Mesenchymal stem cell (in vitro differentiated cells and primary cell): ENCODE measurements at regions not wholly inside any gene's neighbourhood (a gene's known extent, or its start where the extent isn't known, plus 50 kb on each side); places are given as distances from the start of the nearest gene placed in this dataset.

Experiments
- DNase-seq: peaks from one replicate; pipeline ENCODE4 v3.0.0-alpha.2; 2013
- H2AFZ ChIP-seq: one replicate; pipeline ENCODE4 v1.6.1; 2013; ENCODE audit warnings: low read depth, mild to moderate bottlenecking, control low read depth, inconsistent platforms, low read length, moderate library complexity
- H2AK5ac ChIP-seq: 2 replicates; pipeline ENCODE4 v1.6.1; 2013; ENCODE audit warnings: low read length, moderate library complexity, mild to moderate bottlenecking, inconsistent platforms; ENCODE audit not compliant: severe bottlenecking
- H2BK120ac ChIP-seq: one replicate; pipeline ENCODE4 v1.6.1; 2013; ENCODE audit warnings: low read depth, mild to moderate bottlenecking, inconsistent platforms, low read length, moderate library complexity
- H2BK12ac ChIP-seq, 2 experiments: one replicate each; pipeline ENCODE4 v1.6.1; 2013; ENCODE audit warnings: inconsistent platforms in 2 of 2, low read length in 2 of 2, mild to moderate bottlenecking in 2 of 2, moderate library complexity in 2 of 2, control low read depth in 1 of 2
- H2BK15ac ChIP-seq: one replicate; pipeline ENCODE4 v1.6.1; 2013; ENCODE audit warnings: mild to moderate bottlenecking, low read depth, inconsistent platforms; ENCODE audit not compliant: poor library complexity, severe bottlenecking
- H2BK5ac ChIP-seq: 2 replicates; pipeline ENCODE4 v1.6.1; 2013; ENCODE audit warnings: low read depth, mild to moderate bottlenecking, low read length, control low read depth, inconsistent platforms; ENCODE audit not compliant: poor library complexity, severe bottlenecking
- H3K14ac ChIP-seq, 2 experiments: one replicate each; pipeline ENCODE4 v1.6.1; 2013; ENCODE audit warnings: inconsistent platforms in 2 of 2, low read length in 2 of 2, control low read depth in 1 of 2, mild to moderate bottlenecking in 1 of 2, moderate library complexity in 1 of 2
- H3K18ac ChIP-seq, 2 experiments: one replicate each; pipeline ENCODE4 v1.6.1; 2013; ENCODE audit warnings: inconsistent platforms in 2 of 2, low read length in 2 of 2, control low read depth in 1 of 2, low read depth in 1 of 2, mild to moderate bottlenecking in 1 of 2
- H3K23ac ChIP-seq, 2 experiments: one replicate each; pipeline ENCODE4 v1.6.1; 2013; ENCODE audit warnings: inconsistent platforms in 2 of 2, low read length in 2 of 2, mild to moderate bottlenecking in 2 of 2, moderate library complexity in 2 of 2, control low read depth in 1 of 2
- H3K27ac ChIP-seq: 2 replicates; pipeline ENCODE4 v1.5.1; 2013; ENCODE audit warnings: mild to moderate bottlenecking, moderate library complexity, low read length, control low read depth, inconsistent platforms; ENCODE audit not compliant: poor library complexity, severe bottlenecking
- H3K27me3 ChIP-seq, 2 experiments: 2 replicates each; pipeline versions ENCODE4 v1.6.1 to v1.7.0; 2013; ENCODE audit warnings: low read length in 2 of 2, mild to moderate bottlenecking in 2 of 2, moderate library complexity in 2 of 2, control low read depth in 1 of 2, inconsistent platforms in 1 of 2; ENCODE audit not compliant: control insufficient read depth in 1 of 2, insufficient read depth in 1 of 2
- H3K36me3 ChIP-seq, 2 experiments: 2 replicates each; pipeline versions ENCODE4 v1.6.1 to v1.7.0; 2013; ENCODE audit warnings: low read length in 2 of 2, control low read depth in 1 of 2, inconsistent platforms in 1 of 2, low read depth in 1 of 2, mild to moderate bottlenecking in 1 of 2; ENCODE audit not compliant: insufficient read depth in 2 of 2, control insufficient read depth in 1 of 2
- H3K4ac ChIP-seq, 2 experiments: one replicate each; pipeline ENCODE4 v1.6.1; 2013; ENCODE audit warnings: inconsistent platforms in 2 of 2, low read length in 2 of 2, mild to moderate bottlenecking in 2 of 2, moderate library complexity in 2 of 2, control low read depth in 1 of 2, low read depth in 1 of 2
- H3K4me1 ChIP-seq: 2 replicates; pipeline ENCODE4 v1.6.1; 2013; ENCODE audit warnings: low read depth, low read length, control low read depth; ENCODE audit not compliant: control insufficient read depth, insufficient read depth
- H3K4me2 ChIP-seq: 2 replicates; pipeline ENCODE4 v1.6.1; 2013; ENCODE audit warnings: low read length, mild to moderate bottlenecking, inconsistent platforms; ENCODE audit not compliant: poor library complexity, severe bottlenecking
- H3K4me3 ChIP-seq, 2 experiments: 2 replicates each; pipeline versions ENCODE4 v1.5.1 to v1.7.0; 2013; ENCODE audit warnings: low read length in 2 of 2, mild to moderate bottlenecking in 2 of 2, control low read depth in 1 of 2, low read depth in 1 of 2; ENCODE audit not compliant: insufficient read depth in 1 of 2
- H3K79me1 ChIP-seq: replicated peaks from 2 replicates; pipeline ENCODE4 v1.6.1; 2013; ENCODE audit warnings: mild to moderate bottlenecking, control low read depth, low read length, inconsistent platforms; ENCODE audit not compliant: poor library complexity, severe bottlenecking
- H3K9ac ChIP-seq: 2 replicates; pipeline ENCODE4 v1.7.0; 2013; ENCODE audit warnings: mild to moderate bottlenecking, low read length, moderate library complexity
- H3K9me3 ChIP-seq: 2 replicates; pipeline ENCODE4 v1.7.0; 2013; ENCODE audit warnings: mild to moderate bottlenecking, low read length; ENCODE audit not compliant: control insufficient read depth
- H4K8ac ChIP-seq: one replicate; pipeline ENCODE4 v1.6.1; 2013; ENCODE audit warnings: inconsistent platforms, mild to moderate bottlenecking, low read length, moderate library complexity
- H4K91ac ChIP-seq: one replicate; pipeline ENCODE4 v1.6.1; 2013; ENCODE audit warnings: mild to moderate bottlenecking, low read length, inconsistent platforms
- WGBS: methylation state at CpG from one replicate; pipeline ENCODE4 v1.1.7; 2013; ENCODE audit warnings: mixed read lengths; 5-methylcytosine and 5-hydroxymethylcytosine counted together

- H2BK12ac ChIP-seq, result no peak overlapping the region
- no peak overlapping the region for H2AK5ac ChIP-seq
- H3K27ac ChIP-seq, result no peak overlapping the region
- H3K14ac ChIP-seq, result no peak overlapping the region
- no peak overlapping the region for H3K18ac ChIP-seq
- DNase-seq, result peak; percentile 52
- H3K4me2 ChIP-seq, result no peak overlapping the region
- no peak overlapping the region for H3K23ac ChIP-seq
- no peak overlapping the region for H2BK120ac ChIP-seq
- H2AFZ ChIP-seq, result no peak overlapping the region
- no peak overlapping the region for H4K91ac ChIP-seq
- H4K8ac ChIP-seq, result no peak overlapping the region
- peaks cover 0 to 19% of the 10 kb centered on the region in 2 experiments for H3K27me3 ChIP-seq
- WGBS, result 79% methylated on average over 22 of the region's 24 CpGs
- no peak overlapping the region for H2BK5ac ChIP-seq
- H3K4me3 ChIP-seq, result no peak overlapping the region
- peaks cover 8% of the 10 kb centered on the region for H3K79me1 ChIP-seq
- no peaks in the 10 kb centered on the region for H3K9me3 ChIP-seq
- no peak overlapping the region for H2BK15ac ChIP-seq
- no peak overlapping the region for H3K4ac ChIP-seq
- no peak overlapping the region for H3K9ac ChIP-seq
- peaks cover 0 to 15% of the 10 kb centered on the region in 2 experiments for H3K36me3 ChIP-seq
- peaks cover 30% of the 10 kb centered on the region for H3K4me1 ChIP-seq
Measured at GRCh38 chr16:85477801-85478363, 135.2 kb upstream of the GSE1 start.

DNA sequence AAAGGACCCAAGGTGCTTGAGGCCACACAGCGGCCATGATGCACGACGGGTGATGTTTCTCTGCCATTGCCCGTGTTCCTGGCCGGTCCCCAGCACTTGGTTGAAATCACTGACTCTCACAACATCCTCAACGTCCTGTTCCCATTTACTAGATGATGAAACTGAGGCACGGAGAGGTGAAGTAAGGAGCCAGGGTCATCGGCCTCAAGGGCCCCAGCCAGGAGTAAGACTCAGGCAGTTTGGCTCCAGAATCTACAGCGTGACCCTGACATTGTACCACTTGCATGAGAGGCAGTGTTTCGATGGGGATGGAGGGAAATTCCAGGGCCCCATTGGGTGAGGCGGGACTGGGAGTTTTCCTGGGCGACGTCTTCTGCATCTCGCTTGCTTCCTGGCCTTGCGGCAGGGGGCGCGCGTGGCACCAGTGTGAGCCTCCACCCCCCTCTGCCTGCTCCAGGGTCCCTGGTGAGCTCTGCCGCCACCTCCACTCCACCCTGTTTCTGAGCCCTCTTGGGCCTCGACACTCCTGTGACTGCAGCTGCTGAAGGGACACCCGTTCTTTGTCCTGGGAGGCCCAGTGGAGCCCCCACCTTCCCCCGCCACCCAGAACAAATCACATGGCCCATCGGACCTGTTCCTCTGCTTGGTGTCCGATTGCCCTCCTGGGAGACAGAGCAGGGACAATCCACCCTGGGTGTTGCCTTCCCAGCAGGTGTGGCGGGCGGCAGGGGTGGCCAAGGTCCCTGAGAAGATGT is 133.0 kb upstream of the GSE1 start:
- Histone ChIP-seq H3K23ac (no peak overlapping the region), H2AFZ (no peak overlapping the region), H3K27me3 (no peaks in the 10 kb centered on the region), H3K4me1 (peaks cover 21% of the 10 kb centered on the region), H3K27ac (no peak overlapping the region), H3K79me1 (peaks cover 11% of the 10 kb centered on the region), H3K14ac (no peak overlapping the region), H3K36me3 (peaks cover 0 to 17% of the 10 kb centered on the region in 2 experiments), H3K4ac (no peak overlapping the region), H4K91ac (no peak overlapping the region), H3K18ac (no peak overlapping the region), H2BK120ac (no peak overlapping the region), H2BK12ac (no peak overlapping the region), H3K9ac (no peak overlapping the region), H3K4me2 (peak overlapping the region; percentile 35), H2BK5ac (no peak overlapping the region), H3K4me3 (no peak overlapping the region), H3K9me3 (no peaks in the 10 kb centered on the region), H2BK15ac (peak overlapping the region; percentile 13), H4K8ac (no peak overlapping the region), H2AK5ac (peak overlapping the region; percentile 4)
- WGBS, result 96% methylated on average over 26 of the region's 26 CpGs
- DNase-seq, result no peak

GRCh38 chr16:85480727-85481101 is 132.4 kb upstream of the GSE1 start:
- Histone ChIP-seq H3K27me3 (no peaks in the 10 kb centered on the region), H3K9ac (no peak overlapping the region), H3K9me3 (no peaks in the 10 kb centered on the region), H2BK120ac (no peak overlapping the region), H2AFZ (no peak overlapping the region), H3K4me3 (no peak overlapping the region), H2AK5ac (no peak overlapping the region), H2BK5ac (no peak overlapping the region), H3K4ac (no peak overlapping the region), H3K18ac (no peak overlapping the region), H2BK15ac (peak overlapping the region; percentile 13), H3K36me3 (peaks cover 0 to 22% of the 10 kb centered on the region in 2 experiments), H2BK12ac (no peak overlapping the region), H3K4me2 (peak overlapping the region; percentile 35), H3K23ac (no peak overlapping the region), H4K8ac (no peak overlapping the region), H4K91ac (no peak overlapping the region), H3K14ac (no peak overlapping the region), H3K27ac (no peak overlapping the region), H3K79me1 (peaks cover 11% of the 10 kb centered on the region), H3K4me1 (peaks cover 21% of the 10 kb centered on the region)
- DNase-seq, result no peak
- WGBS, result 86% methylated on average over 18 of the region's 18 CpGs

DNA sequence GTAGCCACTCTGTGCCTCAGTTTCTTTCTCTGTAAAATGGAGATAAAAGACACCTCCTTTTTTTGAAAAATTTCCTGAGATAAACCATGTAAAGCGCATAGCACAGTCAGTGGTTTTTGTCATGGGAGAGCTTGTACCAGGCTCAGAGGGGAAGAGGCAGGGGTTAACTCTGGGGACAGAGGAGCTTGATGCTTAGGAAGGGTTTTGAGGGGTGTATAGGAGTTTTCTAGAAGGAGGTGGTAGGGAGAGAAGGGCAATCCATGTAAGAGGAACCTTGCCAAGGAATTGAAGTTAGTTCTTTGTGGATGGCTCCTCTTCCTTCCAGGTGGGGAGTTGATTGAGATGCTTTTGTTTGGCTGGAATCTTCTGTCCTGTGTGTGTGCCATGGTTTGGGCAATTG is 131.9 kb upstream of the GSE1 start:
- H3K27ac ChIP-seq, result no peak overlapping the region
- peaks cover 21% of the 10 kb centered on the region for H3K4me1 ChIP-seq
- DNase-seq, result no peak
- no peak overlapping the region for H3K4me2 ChIP-seq
- H3K23ac ChIP-seq, result no peak overlapping the region
- peaks cover 0 to 22% of the 10 kb centered on the region in 2 experiments for H3K36me3 ChIP-seq
- no peak overlapping the region for H2BK12ac ChIP-seq
- H2AFZ ChIP-seq, result no peak overlapping the region
- H3K4me3 ChIP-seq, result no peak overlapping the region
- no peak overlapping the region for H3K4ac ChIP-seq
- 100% methylated on average over 1 of the region's 1 CpG for WGBS
- no peak overlapping the region for H2BK5ac ChIP-seq
- peaks cover 9% of the 10 kb centered on the region for H3K79me1 ChIP-seq
- no peak overlapping the region for H2BK15ac ChIP-seq
- H3K9me3 ChIP-seq, result no peaks in the 10 kb centered on the region
- no peak overlapping the region for H4K91ac ChIP-seq
- no peak overlapping the region for H3K14ac ChIP-seq
- no peak overlapping the region for H4K8ac ChIP-seq
- no peak overlapping the region for H2BK120ac ChIP-seq
- no peak overlapping the region for H3K9ac ChIP-seq
- no peak overlapping the region for H2AK5ac ChIP-seq
- no peaks in the 10 kb centered on the region for H3K27me3 ChIP-seq
- no peak overlapping the region for H3K18ac ChIP-seq
